ENCODE measurements at regions not wholly inside any gene's neighbourhood (a gene's known extent, or its start where the extent isn't known, plus 50 kb on each side); places are given as distances from the start of the nearest gene placed in this dataset.
"Not testable (repeated sequence)": the region's sequence is repeated elsewhere in the genome, so short reads cannot be mapped to it uniquely, and the experiment has no call there.

GRCh38 chr12:34401659-34402227, 379.4 kb downstream of the ALG10 start:
- no peaks in the 10 kb centered on the region for H3K4me1 ChIP-seq (ENCODE audit: insufficient read depth, low read length)
- H3K9me3 ChIP-seq (ENCODE audit: low read length) = peaks cover 2% of the 10 kb centered on the region
- H2AFZ ChIP-seq (ENCODE audit: low read depth, low read length) = no peak overlapping the region
- H3K27me3 ChIP-seq (ENCODE audit: insufficient read depth, low read length) = peaks cover under 1% of the 10 kb centered on the region
- no peaks in the 10 kb centered on the region for H3K36me3 ChIP-seq (ENCODE audit: insufficient read depth, low read length)
- H3K4me3 ChIP-seq (ENCODE audit: low read length) = no peak overlapping the region

DNA sequence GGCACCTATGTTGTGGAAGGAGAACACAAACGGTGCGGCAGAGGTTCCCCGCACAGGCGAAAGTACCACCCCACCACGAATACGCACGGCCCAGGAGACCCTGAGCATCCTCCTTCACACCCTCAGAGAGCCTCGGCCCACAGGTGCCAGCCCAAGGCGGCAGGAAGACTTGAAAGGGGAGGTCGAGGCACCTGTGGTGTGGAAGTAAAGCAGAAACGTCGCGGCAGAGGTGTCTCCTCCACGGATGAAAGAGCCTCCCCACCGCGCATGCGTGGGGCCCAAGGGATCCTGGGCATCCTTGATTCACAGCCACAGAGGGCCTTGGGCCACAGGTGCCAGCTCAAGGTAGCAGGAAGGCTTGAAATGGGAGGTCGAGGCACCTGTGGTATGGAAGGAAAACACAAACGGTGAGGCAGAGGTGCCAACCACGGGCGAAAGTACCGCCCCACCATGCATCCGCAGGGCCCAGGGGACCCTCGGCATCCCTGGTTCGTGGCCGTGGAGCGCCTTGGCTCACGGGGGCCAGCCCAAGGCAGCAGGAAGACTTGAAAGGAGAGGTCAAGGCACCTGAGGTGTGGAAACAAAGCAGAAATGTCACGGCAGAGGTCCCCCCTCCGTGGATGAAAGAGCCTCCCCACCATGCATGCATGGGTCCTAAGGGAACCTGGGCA, 380.1 kb downstream of the ALG10 start:
- no peak overlapping the region for H3K4me3 ChIP-seq (ENCODE audit: low read length)

DNA sequence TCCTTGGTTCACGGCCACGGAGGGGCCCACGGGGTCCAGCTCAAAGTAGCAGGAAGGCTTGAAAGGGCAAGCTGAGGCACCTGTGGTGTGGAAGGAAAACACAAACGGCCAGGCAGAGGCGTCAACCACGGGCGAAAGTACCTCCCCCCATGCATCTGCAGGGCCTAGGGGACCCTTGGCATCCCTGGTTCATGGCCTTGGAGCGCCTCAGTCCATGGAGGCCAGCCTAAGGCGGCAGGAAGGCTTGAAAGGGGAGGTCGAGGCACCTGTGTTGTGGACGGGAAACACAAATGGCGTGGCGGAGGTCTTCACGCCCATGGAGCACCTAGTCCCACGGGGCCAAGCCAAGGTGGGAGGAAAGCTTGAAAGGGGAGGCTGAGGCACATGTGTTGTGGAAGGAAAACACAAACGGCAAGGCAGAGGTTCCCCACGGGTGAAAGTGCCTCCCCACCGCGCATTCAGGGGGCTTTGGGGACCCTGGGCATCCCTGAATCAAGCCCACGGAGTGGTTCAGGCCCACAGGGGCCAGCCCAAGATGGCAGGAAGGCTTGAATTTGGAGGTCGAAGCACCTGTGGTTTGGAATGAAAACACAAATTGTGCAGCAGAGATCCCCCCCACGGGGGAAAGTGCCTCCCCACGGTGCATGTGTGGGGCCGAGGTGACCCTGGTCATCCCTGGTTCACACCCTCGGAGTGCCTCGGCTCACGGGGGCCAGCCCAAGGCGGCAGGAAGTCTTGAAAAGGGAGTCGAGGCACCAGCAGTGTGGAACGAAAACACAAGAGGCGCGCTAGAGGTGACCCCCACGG, 380.8 kb downstream of the ALG10 start:
- Histone ChIP-seq H3K4me1 (ENCODE audit: insufficient read depth, low read length) (no peaks in the 10 kb centered on the region), H3K4me3 (ENCODE audit: low read length) (no peak overlapping the region), H2AFZ (ENCODE audit: low read depth, low read length) (no peak overlapping the region), H3K27me3 (ENCODE audit: insufficient read depth, low read length) (no peaks in the 10 kb centered on the region), H3K9me3 (ENCODE audit: low read length) (peaks cover 2% of the 10 kb centered on the region), H3K36me3 (ENCODE audit: insufficient read depth, low read length) (no peaks in the 10 kb centered on the region)

More for the DNA sequence above, 380.1 kb downstream of the ALG10 start:
- Histone ChIP-seq H3K4me1 (ENCODE audit: insufficient read depth, low read length) (no peaks in the 10 kb centered on the region), H3K36me3 (ENCODE audit: insufficient read depth, low read length) (no peaks in the 10 kb centered on the region), H3K27me3 (ENCODE audit: insufficient read depth, low read length) (no peaks in the 10 kb centered on the region), H3K9me3 (ENCODE audit: low read length) (peaks cover 2% of the 10 kb centered on the region), H2AFZ (ENCODE audit: low read depth, low read length) (no peak overlapping the region)

DNA sequence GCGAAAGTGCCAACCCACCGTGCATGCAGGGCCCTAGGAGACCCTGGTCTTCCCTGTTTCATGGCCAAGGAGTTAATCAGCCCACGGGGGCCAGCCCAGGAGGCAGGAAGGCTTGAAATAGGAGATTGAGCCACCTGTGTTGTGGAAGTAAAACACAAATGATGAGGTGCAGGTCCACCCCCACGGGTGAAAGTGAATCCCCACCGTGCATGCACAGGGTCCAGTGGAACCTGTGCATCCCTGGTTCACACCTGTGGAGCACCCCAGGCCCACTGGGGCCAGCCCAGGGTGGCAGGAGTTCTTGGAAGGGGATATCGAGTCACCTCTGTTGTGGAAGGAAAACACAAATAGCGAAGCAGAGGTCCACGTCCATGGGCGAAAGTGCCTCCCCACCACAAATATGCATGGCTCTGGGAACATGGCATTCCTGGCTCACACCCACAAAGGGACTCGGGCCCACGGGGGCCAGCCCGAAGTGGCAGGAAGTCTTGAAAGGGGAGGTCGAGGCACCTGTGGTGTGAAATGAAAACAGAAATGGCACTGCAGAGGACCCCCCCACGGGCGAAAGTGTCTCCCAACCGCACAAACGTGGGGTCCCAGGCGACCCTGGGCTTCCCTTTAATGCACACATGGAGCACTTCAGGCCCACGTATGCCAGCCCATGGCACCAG, 381.5 kb downstream of the ALG10 start:
- H3K36me3 ChIP-seq (ENCODE audit: insufficient read depth, low read length) = no peaks in the 10 kb centered on the region
- no peak overlapping the region for H2AFZ ChIP-seq (ENCODE audit: low read depth, low read length)
- peaks cover 2% of the 10 kb centered on the region for H3K9me3 ChIP-seq (ENCODE audit: low read length)
- H3K4me1 ChIP-seq (ENCODE audit: insufficient read depth, low read length) = no peaks in the 10 kb centered on the region
- no peaks in the 10 kb centered on the region for H3K27me3 ChIP-seq (ENCODE audit: insufficient read depth, low read length)
- H3K4me3 ChIP-seq (ENCODE audit: low read length) = no peak overlapping the region

DNA sequence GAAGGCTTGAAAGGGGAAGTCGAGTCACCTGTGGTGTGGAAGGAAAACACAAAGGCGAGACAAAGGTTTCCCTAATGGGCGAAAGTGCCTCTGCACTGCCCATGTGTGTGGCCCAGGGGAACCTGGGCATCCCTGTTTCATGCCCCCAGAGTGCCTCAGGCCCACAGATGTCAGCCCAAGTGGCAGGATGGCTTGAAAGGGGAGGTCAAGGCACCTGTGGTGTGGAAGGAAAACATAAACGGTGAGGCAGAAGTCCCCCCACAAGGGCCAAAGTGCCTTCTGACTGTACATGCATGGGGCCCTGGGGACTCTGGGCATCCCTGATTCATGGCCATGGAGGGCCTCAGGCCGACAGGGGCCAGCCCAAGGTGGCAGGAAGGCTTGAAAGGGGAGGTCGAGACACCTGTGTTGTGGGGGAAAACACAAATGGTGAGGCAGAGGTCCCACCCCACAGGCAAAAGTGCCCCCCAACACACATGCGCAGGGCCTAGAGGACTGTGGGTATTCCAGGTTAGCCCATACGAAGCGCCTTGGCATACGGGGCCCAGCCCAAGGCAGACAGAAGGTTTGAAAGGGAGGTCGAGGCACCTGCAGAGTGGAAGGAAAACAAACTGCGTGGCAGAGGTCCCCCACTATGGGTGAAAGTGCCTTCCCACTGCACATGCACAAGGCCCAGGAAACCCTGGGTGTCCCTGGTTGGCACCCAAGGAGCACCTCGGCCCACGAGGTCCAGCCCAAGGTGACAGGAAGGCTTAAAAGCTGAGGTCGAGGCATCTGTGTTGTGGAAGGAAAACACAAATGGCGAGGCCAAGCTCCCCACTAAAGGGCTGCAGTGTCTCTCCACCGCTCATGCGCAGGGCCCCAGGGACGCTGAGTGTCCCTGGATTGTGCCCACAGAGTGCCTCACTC, 382.3 kb downstream of the ALG10 start:
- no peak overlapping the region for H3K4me3 ChIP-seq (ENCODE audit: low read length)
- no peaks in the 10 kb centered on the region for H3K27me3 ChIP-seq (ENCODE audit: insufficient read depth, low read length)
- H2AFZ ChIP-seq (ENCODE audit: low read depth, low read length) = no peak overlapping the region
- H3K9me3 ChIP-seq (ENCODE audit: low read length) = peaks cover 2% of the 10 kb centered on the region
- no peaks in the 10 kb centered on the region for H3K36me3 ChIP-seq (ENCODE audit: insufficient read depth, low read length)
- H3K4me1 ChIP-seq (ENCODE audit: insufficient read depth, low read length) = no peaks in the 10 kb centered on the region

DNA sequence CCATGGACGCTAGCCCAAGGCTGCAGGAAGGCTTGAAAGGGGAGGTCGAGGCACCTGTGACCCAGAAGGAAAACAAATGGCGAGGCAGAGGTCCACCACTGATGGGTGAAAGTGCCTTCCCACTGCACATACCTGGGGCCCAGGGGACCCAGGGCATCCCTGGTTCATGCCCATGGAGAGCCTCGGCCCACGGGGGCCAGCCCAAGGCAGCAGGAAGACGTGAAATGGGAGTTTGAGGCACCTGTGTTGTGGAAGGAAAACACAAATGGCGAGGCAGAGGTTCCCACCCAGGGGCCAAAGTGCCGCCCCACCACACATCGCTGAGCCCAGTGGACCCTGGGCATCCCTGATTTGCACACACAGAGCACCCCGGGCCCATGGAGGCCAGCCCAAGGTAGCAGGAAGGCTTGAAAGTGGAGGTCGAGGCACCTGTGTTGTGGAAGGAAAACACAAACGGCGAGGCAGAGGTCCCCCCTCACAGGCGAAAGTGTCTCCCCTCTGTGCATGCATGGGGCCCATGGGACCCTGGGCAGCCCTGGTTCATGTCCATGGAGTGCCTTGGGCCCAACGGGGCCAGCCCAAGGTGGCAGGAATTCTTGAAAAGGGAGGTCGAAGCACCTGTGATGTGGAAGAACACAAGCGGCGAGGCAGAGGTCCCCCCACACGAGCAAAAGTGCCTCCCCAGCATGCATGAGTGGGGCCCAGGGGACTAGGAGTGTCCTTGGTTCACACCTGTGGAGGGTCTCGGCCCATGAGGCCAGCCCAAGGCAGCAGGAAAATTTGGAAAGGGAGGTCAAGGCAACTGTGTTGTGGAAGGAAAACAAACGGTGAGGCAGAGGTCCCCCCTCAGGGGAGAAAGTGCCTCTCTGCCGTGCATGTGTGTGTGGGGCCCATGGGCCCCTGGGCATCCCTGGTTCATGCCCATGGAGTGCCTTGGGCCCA, 383.3 kb downstream of the ALG10 start:
- H3K4me3 ChIP-seq (ENCODE audit: low read length) = no peak overlapping the region
- peaks cover 2% of the 10 kb centered on the region for H3K9me3 ChIP-seq (ENCODE audit: low read length)
- H3K27me3 ChIP-seq (ENCODE audit: insufficient read depth, low read length) = no peaks in the 10 kb centered on the region
- H3K4me1 ChIP-seq (ENCODE audit: insufficient read depth, low read length) = no peaks in the 10 kb centered on the region
- H3K36me3 ChIP-seq (ENCODE audit: insufficient read depth, low read length) = no peaks in the 10 kb centered on the region
- H2AFZ ChIP-seq (ENCODE audit: low read depth, low read length) = no peak overlapping the region

- H3K36me3 ChIP-seq (ENCODE audit: insufficient read depth, low read length) = no peaks in the 10 kb centered on the region
- no peaks in the 10 kb centered on the region for H3K27me3 ChIP-seq (ENCODE audit: insufficient read depth, low read length)
- H3K4me3 ChIP-seq (ENCODE audit: low read length) = no peak overlapping the region
- H2AFZ ChIP-seq (ENCODE audit: low read depth, low read length) = no peak overlapping the region
- peaks cover 2% of the 10 kb centered on the region for H3K9me3 ChIP-seq (ENCODE audit: low read length)
- no peaks in the 10 kb centered on the region for H3K4me1 ChIP-seq (ENCODE audit: insufficient read depth, low read length)
These were observed 384.1 kb downstream of the ALG10 start for GRCh38 chr12:34406228-34406995.

- H2AFZ ChIP-seq (ENCODE audit: low read depth, low read length) = no peak overlapping the region
- no peak overlapping the region for H3K4me3 ChIP-seq (ENCODE audit: low read length)
- no peaks in the 10 kb centered on the region for H3K36me3 ChIP-seq (ENCODE audit: insufficient read depth, low read length)
- H3K27me3 ChIP-seq (ENCODE audit: insufficient read depth, low read length) = no peaks in the 10 kb centered on the region
- H3K9me3 ChIP-seq (ENCODE audit: low read length) = peaks cover 1% of the 10 kb centered on the region
- no peaks in the 10 kb centered on the region for H3K4me1 ChIP-seq (ENCODE audit: insufficient read depth, low read length)
These were observed 384.7 kb downstream of the ALG10 start for GRCh38 chr12:34406996-34407300.

GRCh38 chr12:34407813-34408212, 385.5 kb downstream of the ALG10 start:
- H2AFZ ChIP-seq (ENCODE audit: low read depth, low read length) = no peak overlapping the region
- H3K27me3 ChIP-seq (ENCODE audit: insufficient read depth, low read length) = no peaks in the 10 kb centered on the region
- no peaks in the 10 kb centered on the region for H3K9me3 ChIP-seq (ENCODE audit: low read length)
- H3K4me3 ChIP-seq (ENCODE audit: low read length) = no peak overlapping the region
- H3K4me1 ChIP-seq (ENCODE audit: insufficient read depth, low read length) = no peaks in the 10 kb centered on the region
- no peaks in the 10 kb centered on the region for H3K36me3 ChIP-seq (ENCODE audit: insufficient read depth, low read length)

DNA sequence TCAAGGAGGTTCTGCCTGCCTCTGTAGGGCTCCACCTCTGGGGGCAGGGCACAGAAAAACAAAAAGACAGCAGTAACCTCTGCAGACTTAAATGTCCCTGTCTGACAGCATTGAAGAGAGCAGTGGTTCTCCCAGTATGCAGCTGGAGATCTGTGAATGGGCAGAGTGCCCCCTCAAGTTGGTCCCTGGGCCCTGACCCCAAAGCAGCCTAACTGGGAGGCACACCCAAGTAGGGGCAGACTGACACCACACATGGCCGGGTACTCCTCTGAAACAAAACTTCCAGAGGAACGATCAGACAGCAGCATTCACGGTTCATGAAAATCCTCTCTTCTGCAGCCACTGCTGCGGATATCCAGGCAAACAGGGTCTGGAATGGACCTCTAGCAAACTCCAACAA, 409.2 kb downstream of the ALG10 start:
- H2AFZ ChIP-seq (ENCODE audit: low read depth, low read length); H3K27me3 ChIP-seq (ENCODE audit: insufficient read depth, low read length); H3K4me3 ChIP-seq (ENCODE audit: low read length); H3K9me3 ChIP-seq (ENCODE audit: low read length); H3K36me3 ChIP-seq (ENCODE audit: insufficient read depth, low read length); H3K4me1 ChIP-seq (ENCODE audit: insufficient read depth, low read length): not testable (repeated sequence)
